SK-N-SH (cell line): ENCODE measurements at regions not wholly inside any gene's neighbourhood (a gene's known extent, or its start where the extent isn't known, plus 50 kb on each side); places are given as distances from the start of the nearest gene placed in this dataset.

Source experiments
- EP300 ChIP-seq, 2 experiments: IDR thresholded peaks; 2 replicates each; pipeline versions ENCODE4 v1.4.0 to v1.6.1; 2012; ENCODE audit warnings: borderline replicate concordance in 1 of 2, low read depth in 1 of 2, low read length in 1 of 2
- EZH2phosphoT487 ChIP-seq: fragments of 200-600 bp; sonication (generic); IDR thresholded peaks from 2 replicates; pipeline ENCODE4 v1.6.1; 2017; ENCODE audit warnings: low read depth, mixed run types, mild to moderate bottlenecking, antibody characterized with exemption, moderate library complexity, borderline replicate concordance
- FOXM1 ChIP-seq: IDR thresholded peaks from 2 replicates; pipeline ENCODE4 v1.4.0; 2012; ENCODE audit warnings: low read depth, mild to moderate bottlenecking
- GABPA ChIP-seq: IDR thresholded peaks from 2 replicates; pipeline ENCODE4 v1.4.0; 2012; ENCODE audit warnings: low read depth, mild to moderate bottlenecking
- MXI1 ChIP-seq: IDR thresholded peaks from 2 replicates; pipeline ENCODE4 v1.6.1; 2012; ENCODE audit warnings: mild to moderate bottlenecking, low read depth, low read length, improper control_type of control experiment
- POLR2AphosphoS5 ChIP-seq: IDR thresholded peaks from 2 replicates; pipeline ENCODE4 v1.6.1; 2012; ENCODE audit warnings: low read depth, low read length
- RAD21 ChIP-seq: IDR thresholded peaks from 2 replicates; pipeline ENCODE4 v1.6.1; 2012; ENCODE audit warnings: mild to moderate bottlenecking, low read length
- RCOR1 ChIP-seq: fragments of 150-350 bp; IDR thresholded peaks from 2 replicates; pipeline ENCODE4 v1.6.1; 2017; ENCODE audit warnings: antibody characterized with exemption, low read length
- TAF1 ChIP-seq: IDR thresholded peaks from 2 replicates; pipeline ENCODE4 v1.6.1; 2012; ENCODE audit warnings: low read depth, mild to moderate bottlenecking, low read length, moderate library complexity, borderline replicate concordance
- TEAD4 ChIP-seq: IDR thresholded peaks from 2 replicates; pipeline ENCODE4 v1.4.0; 2012; ENCODE audit warnings: mild to moderate bottlenecking, borderline replicate concordance; ENCODE audit not compliant: insufficient read depth
- TF ChIP-seq, protein P1 (sequence below): fragments of 200-600 bp; sonication (generic); IDR thresholded peaks from 2 replicates; pipeline ENCODE4 v1.6.1; 2017; ENCODE audit warnings: antibody characterized with exemption, mild to moderate bottlenecking, moderate library complexity
- TF ChIP-seq, protein P2 (sequence below): IDR thresholded peaks from 2 replicates; pipeline ENCODE4; 2012
- TF ChIP-seq, protein P3 (sequence below): IDR thresholded peaks from 2 replicates; pipeline ENCODE4 v1.6.1; 2012; ENCODE audit warnings: mild to moderate bottlenecking, low read depth, low read length, moderate library complexity

DNA sequence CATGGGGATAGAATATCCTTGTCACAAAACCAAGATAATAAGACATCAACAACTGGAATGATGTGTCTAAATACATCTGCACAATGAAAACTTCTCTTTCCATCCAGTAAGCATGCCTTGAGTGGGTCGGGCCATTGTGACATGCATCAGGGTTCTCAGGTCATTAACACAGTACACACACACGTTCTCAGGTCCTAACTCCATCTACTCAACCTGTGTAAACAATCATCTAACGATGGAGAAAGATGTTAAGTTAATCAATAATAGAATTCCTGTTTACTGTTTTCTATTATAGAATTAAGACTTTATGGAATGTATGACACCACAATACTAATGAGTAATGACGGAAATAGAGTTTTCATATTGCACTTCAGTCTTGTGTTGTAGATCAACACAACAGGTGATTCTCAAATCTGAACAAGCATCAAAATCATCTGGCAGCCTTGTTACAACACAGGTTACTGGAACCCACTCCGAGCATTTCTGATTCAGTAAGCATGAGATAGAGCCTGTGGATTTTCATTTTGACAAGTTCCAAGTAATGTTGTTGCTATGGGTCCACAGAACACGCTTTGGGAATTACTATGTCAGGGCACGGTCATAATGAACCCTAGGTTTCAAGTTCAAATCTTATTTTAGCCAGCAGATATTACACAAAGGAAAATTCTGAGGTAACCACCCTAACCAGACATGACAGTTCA, 315.8 kb upstream of the TEX13C start:
- TF ChIP-seq POLR2AphosphoS5 (no peak), RAD21 (no peak), FOXM1 (no peak), GABPA (no peak), EP300 (IDR thresholded peaks at IDR 0.05; ENCODE audit: borderline replicate concordance in 1 of 2, low read depth in 1 of 2, low read length in 1 of 2) (no peak), EZH2phosphoT487 (no peak), TEAD4 (no peak), MXI1 (no peak), RCOR1 (no peak), TAF1 (no peak)
- TF ChIP-seq, protein P1, sequence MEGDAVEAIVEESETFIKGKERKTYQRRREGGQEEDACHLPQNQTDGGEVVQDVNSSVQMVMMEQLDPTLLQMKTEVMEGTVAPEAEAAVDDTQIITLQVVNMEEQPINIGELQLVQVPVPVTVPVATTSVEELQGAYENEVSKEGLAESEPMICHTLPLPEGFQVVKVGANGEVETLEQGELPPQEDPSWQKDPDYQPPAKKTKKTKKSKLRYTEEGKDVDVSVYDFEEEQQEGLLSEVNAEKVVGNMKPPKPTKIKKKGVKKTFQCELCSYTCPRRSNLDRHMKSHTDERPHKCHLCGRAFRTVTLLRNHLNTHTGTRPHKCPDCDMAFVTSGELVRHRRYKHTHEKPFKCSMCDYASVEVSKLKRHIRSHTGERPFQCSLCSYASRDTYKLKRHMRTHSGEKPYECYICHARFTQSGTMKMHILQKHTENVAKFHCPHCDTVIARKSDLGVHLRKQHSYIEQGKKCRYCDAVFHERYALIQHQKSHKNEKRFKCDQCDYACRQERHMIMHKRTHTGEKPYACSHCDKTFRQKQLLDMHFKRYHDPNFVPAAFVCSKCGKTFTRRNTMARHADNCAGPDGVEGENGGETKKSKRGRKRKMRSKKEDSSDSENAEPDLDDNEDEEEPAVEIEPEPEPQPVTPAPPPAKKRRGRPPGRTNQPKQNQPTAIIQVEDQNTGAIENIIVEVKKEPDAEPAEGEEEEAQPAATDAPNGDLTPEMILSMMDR: no peak
- TF ChIP-seq, protein P2, sequence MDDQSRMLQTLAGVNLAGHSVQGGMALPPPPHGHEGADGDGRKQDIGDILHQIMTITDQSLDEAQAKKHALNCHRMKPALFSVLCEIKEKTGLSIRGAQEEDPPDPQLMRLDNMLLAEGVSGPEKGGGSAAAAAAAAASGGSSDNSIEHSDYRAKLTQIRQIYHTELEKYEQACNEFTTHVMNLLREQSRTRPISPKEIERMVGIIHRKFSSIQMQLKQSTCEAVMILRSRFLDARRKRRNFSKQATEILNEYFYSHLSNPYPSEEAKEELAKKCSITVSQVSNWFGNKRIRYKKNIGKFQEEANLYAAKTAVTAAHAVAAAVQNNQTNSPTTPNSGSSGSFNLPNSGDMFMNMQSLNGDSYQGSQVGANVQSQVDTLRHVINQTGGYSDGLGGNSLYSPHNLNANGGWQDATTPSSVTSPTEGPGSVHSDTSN: no peak
- TF ChIP-seq, protein P3, sequence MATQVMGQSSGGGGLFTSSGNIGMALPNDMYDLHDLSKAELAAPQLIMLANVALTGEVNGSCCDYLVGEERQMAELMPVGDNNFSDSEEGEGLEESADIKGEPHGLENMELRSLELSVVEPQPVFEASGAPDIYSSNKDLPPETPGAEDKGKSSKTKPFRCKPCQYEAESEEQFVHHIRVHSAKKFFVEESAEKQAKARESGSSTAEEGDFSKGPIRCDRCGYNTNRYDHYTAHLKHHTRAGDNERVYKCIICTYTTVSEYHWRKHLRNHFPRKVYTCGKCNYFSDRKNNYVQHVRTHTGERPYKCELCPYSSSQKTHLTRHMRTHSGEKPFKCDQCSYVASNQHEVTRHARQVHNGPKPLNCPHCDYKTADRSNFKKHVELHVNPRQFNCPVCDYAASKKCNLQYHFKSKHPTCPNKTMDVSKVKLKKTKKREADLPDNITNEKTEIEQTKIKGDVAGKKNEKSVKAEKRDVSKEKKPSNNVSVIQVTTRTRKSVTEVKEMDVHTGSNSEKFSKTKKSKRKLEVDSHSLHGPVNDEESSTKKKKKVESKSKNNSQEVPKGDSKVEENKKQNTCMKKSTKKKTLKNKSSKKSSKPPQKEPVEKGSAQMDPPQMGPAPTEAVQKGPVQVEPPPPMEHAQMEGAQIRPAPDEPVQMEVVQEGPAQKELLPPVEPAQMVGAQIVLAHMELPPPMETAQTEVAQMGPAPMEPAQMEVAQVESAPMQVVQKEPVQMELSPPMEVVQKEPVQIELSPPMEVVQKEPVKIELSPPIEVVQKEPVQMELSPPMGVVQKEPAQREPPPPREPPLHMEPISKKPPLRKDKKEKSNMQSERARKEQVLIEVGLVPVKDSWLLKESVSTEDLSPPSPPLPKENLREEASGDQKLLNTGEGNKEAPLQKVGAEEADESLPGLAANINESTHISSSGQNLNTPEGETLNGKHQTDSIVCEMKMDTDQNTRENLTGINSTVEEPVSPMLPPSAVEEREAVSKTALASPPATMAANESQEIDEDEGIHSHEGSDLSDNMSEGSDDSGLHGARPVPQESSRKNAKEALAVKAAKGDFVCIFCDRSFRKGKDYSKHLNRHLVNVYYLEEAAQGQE: no peak
